HepG2 (cell line): ENCODE measurements at regions not wholly inside any gene's neighbourhood (a gene's known extent, or its start where the extent isn't known, plus 50 kb on each side); places are given as distances from the start of the nearest gene placed in this dataset.

Source experiments
- ATAC-seq: fragments of 200-7000 bp; cut with Tn5 transposase; 3 replicates; pipeline ENCODE4 v1.9.1; 2020; ENCODE audit warnings: mild to moderate bottlenecking, moderate library complexity
- BruUV-seq: library from RNA; stranded (reverse); fragments of 400-500 nt; replicated peaks from 2 replicates; lab custom pipeline; 2021; lab: Mats Ljungman, UMichigan
- CTCF ChIA-PET: fragments of 300-600 bp; formaldehyde crosslinking; extraction: SDS; loops from one replicate; lab custom pipeline; 2021; ENCODE audit warnings: low total read pairs, inconsistent platforms, low intra/inter-chr PET ratio; lab: Yijun Ruan, JAX
- POLR2A ChIA-PET: fragments of 350-600 bp; sonication (Branson Sonifier 250); formaldehyde crosslinking; loops from one replicate; lab custom pipeline; 2020; ENCODE audit warnings: antibody characterized with exemption, inconsistent platforms; lab: Yijun Ruan, JAX
- DNase-seq: peaks from one replicate; pipeline ENCODE4 v3.0.0-alpha.2; 2015; ENCODE audit warnings: low spot score
- FAIRE-seq: peaks from 3 replicates; lab custom pipeline; 2011; peaks lifted over from hg19 to GRCh38; lab: Jason Lieb, UNC
- H2AFZ ChIP-seq: one replicate; pipeline ENCODE4 v1.6.1; 2011; ENCODE audit warnings: low read length, inconsistent platforms
- H3K27ac ChIP-seq: fragments of 300-600 bp; 3 replicates; pipeline ENCODE4 v1.8.0; 2011; ENCODE audit warnings: mixed run types, mild to moderate bottlenecking, mixed read lengths, low read length, inconsistent platforms; ENCODE audit not compliant: insufficient read depth; ENCODE audit errors: extremely low read length
- H3K27me3 ChIP-seq, 2 experiments: fragments of 200-600 bp in 1 of 2; 2 replicates in 1 of 2; 3 replicates in 1 of 2; pipeline versions ENCODE4 v1.6.0 to v1.8.0; 2011; ENCODE audit warnings: low read length in 2 of 2, mild to moderate bottlenecking in 2 of 2, moderate library complexity in 2 of 2, inconsistent platforms in 1 of 2; ENCODE audit not compliant: insufficient read depth in 2 of 2, control insufficient read depth in 1 of 2
- H3K36me3 ChIP-seq, 2 experiments: fragments of 200-600 bp in 1 of 2; replicated peaks in 1 of 2; 2 replicates in 1 of 2; 3 replicates in 1 of 2; pipeline versions ENCODE4 v1.5.1 to v1.8.0; 2011; ENCODE audit warnings: low read length in 2 of 2, inconsistent platforms in 1 of 2; ENCODE audit not compliant: insufficient read depth in 2 of 2, control insufficient read depth in 1 of 2
- H3K4me1 ChIP-seq: 2 replicates; pipeline ENCODE4 v1.5.1; 2012; ENCODE audit warnings: low read length, inconsistent platforms; ENCODE audit not compliant: insufficient read depth
- H3K4me2 ChIP-seq: 2 replicates; pipeline ENCODE4 v1.6.0; 2011; ENCODE audit warnings: low read depth, low read length, inconsistent platforms
- H3K4me3 ChIP-seq, 3 experiments: fragments of 200-600 bp in 1 of 3; sonication (generic), shearing (Covaris generic) in 1 of 3; replicated peaks in 1 of 3; 2 replicates each; pipeline ENCODE4 v1.5.1; 2011 to 2016; ENCODE audit warnings: low read length in 3 of 3, inconsistent platforms in 2 of 3, low read depth in 2 of 3, mild to moderate bottlenecking in 2 of 3, control low read depth in 1 of 3, mixed read lengths in 1 of 3; ENCODE audit not compliant: insufficient read depth in 1 of 3
- H3K79me2 ChIP-seq: one replicate; pipeline ENCODE4 v1.6.1; 2011; ENCODE audit warnings: low read length, inconsistent platforms; ENCODE audit not compliant: insufficient read depth
- H3K9ac ChIP-seq: 2 replicates; pipeline ENCODE4 v1.6.0; 2011; ENCODE audit warnings: mild to moderate bottlenecking, low read depth, low read length, inconsistent platforms; ENCODE audit not compliant: insufficient read depth
- H3K9me3 ChIP-seq: 2 replicates; pipeline ENCODE4 v1.5.1; 2012; ENCODE audit warnings: mild to moderate bottlenecking, low read length
- H4K20me1 ChIP-seq: 2 replicates; pipeline ENCODE4 v1.6.0; 2011; ENCODE audit warnings: inconsistent platforms, mild to moderate bottlenecking, low read length, moderate library complexity; ENCODE audit not compliant: insufficient read depth
- AHDC1 ChIP-seq: sonication (generic); formaldehyde crosslinking; IDR thresholded peaks from 2 replicates; pipeline ENCODE4 v1.5.1; 2020; ENCODE audit warnings: mild to moderate bottlenecking, missing genetic modification reagents, borderline replicate concordance
- BHLHE40 ChIP-seq: IDR thresholded peaks from 2 replicates; pipeline ENCODE4 v1.6.1; 2011; ENCODE audit warnings: low read length, improper control_type of control experiment
- CBX2 ChIP-seq, 2 experiments: fragments of 200-600 bp in 1 of 2; sonication (generic); formaldehyde crosslinking in 1 of 2; IDR thresholded peaks; 2 replicates each; pipeline versions ENCODE4 v1.7.0 to v1.8.1; 2018 to 2022; ENCODE audit warnings: low read depth in 2 of 2, low read length in 1 of 2, mild to moderate bottlenecking in 1 of 2, missing genetic modification reagents in 1 of 2
- HOXD1 ChIP-seq: sonication (generic); formaldehyde crosslinking; IDR thresholded peaks from 2 replicates; pipeline ENCODE4 v1.5.0; 2020; ENCODE audit warnings: missing genetic modification reagents
- MAZ ChIP-seq, 2 experiments: sonication (generic) in 1 of 2; formaldehyde crosslinking in 1 of 2; IDR thresholded peaks; 2 replicates each; pipeline versions ENCODE4 v1.5.0 to v1.6.1; 2012 to 2020; ENCODE audit warnings: low read depth in 2 of 2, mild to moderate bottlenecking in 2 of 2, borderline replicate concordance in 1 of 2, improper control_type of control experiment in 1 of 2, low read length in 1 of 2, missing genetic modification reagents in 1 of 2, moderate library complexity in 1 of 2
- MEIS1 ChIP-seq: sonication (generic); formaldehyde crosslinking; IDR thresholded peaks from 2 replicates; pipeline ENCODE4 v1.9.0; 2021; ENCODE audit warnings: mild to moderate bottlenecking, missing genetic modification reagents, moderate library complexity, borderline replicate concordance
- MEIS2 ChIP-seq: sonication (generic); formaldehyde crosslinking; IDR thresholded peaks from 2 replicates; pipeline ENCODE4 v1.9.0; 2021; ENCODE audit warnings: mild to moderate bottlenecking, missing genetic modification reagents
- MLX ChIP-seq: IDR thresholded peaks from 2 replicates; pipeline ENCODE4 v1.6.1; 2016
- MTF1 ChIP-seq: sonication (generic); formaldehyde crosslinking; IDR thresholded peaks from 2 replicates; pipeline ENCODE4 v1.5.0; 2020; ENCODE audit warnings: missing genetic modification reagents
- NR2F6 ChIP-seq, 2 experiments: IDR thresholded peaks; 2 replicates each; pipeline ENCODE4 v1.6.1; 2016; ENCODE audit warnings: antibody characterized with exemption in 1 of 2, mild to moderate bottlenecking in 1 of 2
- SIN3A ChIP-seq: IDR thresholded peaks from 2 replicates; pipeline ENCODE4 v1.6.1; 2011; ENCODE audit warnings: low read depth, mild to moderate bottlenecking, control low read depth, low read length, borderline replicate concordance
- ZNF264 ChIP-seq: sonication (generic); formaldehyde crosslinking; IDR thresholded peaks from 2 replicates; pipeline ENCODE4 v1.4.0; 2020; ENCODE audit warnings: missing genetic modification reagents
- ZNF451 ChIP-seq: sonication (generic); formaldehyde crosslinking; IDR thresholded peaks from 2 replicates; pipeline ENCODE4 v1.5.0; 2020; ENCODE audit warnings: mild to moderate bottlenecking, missing genetic modification reagents
- ZNF614 ChIP-seq: IDR thresholded peaks from 2 replicates; pipeline ENCODE4 v1.6.1; 2018; ENCODE audit warnings: missing biosample characterization, missing genetic modification reagents, inconsistent platforms, borderline replicate concordance
- WGBS: methylation state at CpG from one replicate; pipeline ENCODE4 v1.1.6; 2017; ENCODE audit warnings: low lambda C conversion rate; 5-methylcytosine and 5-hydroxymethylcytosine counted together
- in situ Hi-C: cut with HindIII; loops from 2 replicates; pipeline ENCODE4 v1.10.0; 2017; ENCODE audit warnings: low pct_unique_long_range_greater_than_20kb; ENCODE audit not compliant: extremely low pct_ligation_motif_present
- intact Hi-C: fragments of 100-400 bp; cut with micrococcal nuclease; formaldehyde crosslinking; loops from one replicate; pipeline ENCODE4 v1.10.0; 2022; ENCODE audit not compliant: unreplicated experiment
- TF ChIP-seq, protein P1 (sequence below): sonication (generic); formaldehyde crosslinking; IDR thresholded peaks from 2 replicates; pipeline ENCODE4 v1.5.0; 2020; ENCODE audit warnings: missing genetic modification reagents, mild to moderate bottlenecking, borderline replicate concordance
- TF ChIP-seq, protein P2 (sequence below): sonication (generic); formaldehyde crosslinking; IDR thresholded peaks from 2 replicates; pipeline ENCODE4 v1.9.0; 2021; ENCODE audit warnings: missing genetic modification reagents, mild to moderate bottlenecking, borderline replicate concordance

DNA sequence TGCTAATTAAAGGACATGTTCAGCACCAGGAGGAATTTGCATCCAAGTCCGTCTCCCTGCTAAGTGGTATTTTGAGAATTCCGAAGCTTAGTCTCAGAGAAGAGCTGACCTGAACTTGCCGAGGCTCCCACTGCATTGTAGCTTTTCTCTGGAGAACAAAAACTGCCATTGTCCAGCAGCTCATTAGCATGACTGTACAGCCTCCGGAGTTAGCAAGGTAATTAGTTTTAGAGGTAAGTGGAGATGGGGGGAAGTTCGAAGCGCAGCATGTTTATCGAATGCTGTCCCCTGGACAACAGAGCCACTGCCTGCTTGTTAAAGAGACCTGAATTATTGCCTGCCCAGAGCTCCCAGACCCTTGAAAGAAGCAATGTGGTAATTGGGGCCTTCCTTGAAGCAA, 160.3 kb upstream of the PELI2 start:
- no peaks in the 10 kb centered on the region for H3K4me1 ChIP-seq
- intact Hi-C loops (no loop called here), in situ Hi-C loops (no loop called here)
- no peak overlapping the region for H3K4me2 ChIP-seq
- FAIRE-seq (no peak), ATAC-seq (no peak), DNase-seq (no peak)
- H3K27ac ChIP-seq = no peak overlapping the region
- no peaks in the 10 kb centered on the region for H3K79me2 ChIP-seq
- no TSS peak for BruUV-seq
- WGBS = 53% methylated on average over 7 of the region's 7 CpGs
- no peak overlapping the region for H3K9ac ChIP-seq
- no peaks in the 10 kb centered on the region for H3K36me3 ChIP-seq
- CTCF ChIA-PET = no interaction called here
- no peak overlapping the region for H2AFZ ChIP-seq
- H3K4me3 ChIP-seq = no peak overlapping the region
- POLR2A ChIA-PET = no interaction called here
- no peaks in the 10 kb centered on the region for H3K9me3 ChIP-seq
- H4K20me1 ChIP-seq = no peaks in the 10 kb centered on the region
- no peaks in the 10 kb centered on the region for H3K27me3 ChIP-seq
- TF ChIP-seq, protein P1, sequence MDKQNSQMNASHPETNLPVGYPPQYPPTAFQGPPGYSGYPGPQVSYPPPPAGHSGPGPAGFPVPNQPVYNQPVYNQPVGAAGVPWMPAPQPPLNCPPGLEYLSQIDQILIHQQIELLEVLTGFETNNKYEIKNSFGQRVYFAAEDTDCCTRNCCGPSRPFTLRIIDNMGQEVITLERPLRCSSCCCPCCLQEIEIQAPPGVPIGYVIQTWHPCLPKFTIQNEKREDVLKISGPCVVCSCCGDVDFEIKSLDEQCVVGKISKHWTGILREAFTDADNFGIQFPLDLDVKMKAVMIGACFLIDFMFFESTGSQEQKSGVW = no peak
- TF ChIP-seq ZNF614 (CRISPR knock-in tag) = no peak
- no peak for TF ChIP-seq CBX2 (IDR thresholded peaks at IDR 0.05; ENCODE audit: low read depth, low read length)
- TF ChIP-seq CBX2 (CRISPR knock-in tag; IDR thresholded peaks at IDR 0.05; ENCODE audit: low read depth) = no peak
- no peak for TF ChIP-seq BHLHE40
- no peak for TF ChIP-seq AHDC1 (CRISPR knock-in tag)
- TF ChIP-seq, protein P2, sequence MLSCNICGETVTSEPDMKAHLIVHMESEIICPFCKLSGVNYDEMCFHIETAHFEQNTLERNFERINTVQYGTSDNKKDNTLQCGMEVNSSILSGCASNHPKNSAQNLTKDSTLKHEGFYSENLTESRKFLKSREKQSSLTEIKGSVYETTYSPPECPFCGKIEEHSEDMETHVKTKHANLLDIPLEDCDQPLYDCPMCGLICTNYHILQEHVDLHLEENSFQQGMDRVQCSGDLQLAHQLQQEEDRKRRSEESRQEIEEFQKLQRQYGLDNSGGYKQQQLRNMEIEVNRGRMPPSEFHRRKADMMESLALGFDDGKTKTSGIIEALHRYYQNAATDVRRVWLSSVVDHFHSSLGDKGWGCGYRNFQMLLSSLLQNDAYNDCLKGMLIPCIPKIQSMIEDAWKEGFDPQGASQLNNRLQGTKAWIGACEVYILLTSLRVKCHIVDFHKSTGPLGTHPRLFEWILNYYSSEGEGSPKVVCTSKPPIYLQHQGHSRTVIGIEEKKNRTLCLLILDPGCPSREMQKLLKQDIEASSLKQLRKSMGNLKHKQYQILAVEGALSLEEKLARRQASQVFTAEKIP = no peak
- TF ChIP-seq ZNF451 (CRISPR knock-in tag) = no peak
- no peak for TF ChIP-seq MTF1
- no peak for TF ChIP-seq MAZ (IDR thresholded peaks at IDR 0.05; ENCODE audit: borderline replicate concordance, low read depth, low read length)
- no peak for TF ChIP-seq MAZ (CRISPR knock-in tag; IDR thresholded peaks at IDR 0.05; ENCODE audit: low read depth)
- no peak for TF ChIP-seq MLX (CRISPR knock-in tag)
- no peak for TF ChIP-seq MEIS1
- TF ChIP-seq NR2F6 (IDR thresholded peaks at IDR 0.05) = no peak
- no peak for TF ChIP-seq NR2F6 (CRISPR knock-in tag; IDR thresholded peaks at IDR 0.05)
- TF ChIP-seq SIN3A = no peak
- no peak for TF ChIP-seq ZNF264 (CRISPR knock-in tag)
- TF ChIP-seq MEIS2 (CRISPR knock-in tag) = no peak
- TF ChIP-seq HOXD1 (CRISPR knock-in tag) = no peak
